ENCODE measurements at regions not wholly inside any gene's neighbourhood (a gene's known extent, or its start where the extent isn't known, plus 50 kb on each side); places are given as distances from the start of the nearest gene placed in this dataset.

GRCh38 chr18:41231681-41232080 is 723.4 kb upstream of the PIK3C3 start:
- no peak for DNase-seq (ENCODE audit: low read depth)

DNA sequence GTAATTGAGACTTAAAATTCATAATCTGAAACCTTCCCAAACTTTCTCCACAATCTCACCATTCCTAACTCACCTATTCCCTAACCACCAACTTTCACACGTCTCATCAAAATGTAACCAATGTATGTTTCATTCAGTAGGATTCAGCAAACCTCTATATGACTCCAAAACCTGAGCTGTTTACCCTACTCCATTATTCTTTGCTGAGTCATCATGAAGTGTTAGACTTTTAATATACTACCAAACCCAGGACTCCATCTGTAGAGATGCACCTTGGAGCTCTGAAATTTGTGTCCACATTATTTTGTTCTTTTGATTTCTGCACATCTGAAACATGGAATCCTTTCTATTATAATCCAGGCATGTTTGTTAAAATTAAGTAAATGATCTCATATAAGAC is 727.0 kb upstream of the PIK3C3 start:
- no peak for DNase-seq (ENCODE audit: low read depth)

DNA sequence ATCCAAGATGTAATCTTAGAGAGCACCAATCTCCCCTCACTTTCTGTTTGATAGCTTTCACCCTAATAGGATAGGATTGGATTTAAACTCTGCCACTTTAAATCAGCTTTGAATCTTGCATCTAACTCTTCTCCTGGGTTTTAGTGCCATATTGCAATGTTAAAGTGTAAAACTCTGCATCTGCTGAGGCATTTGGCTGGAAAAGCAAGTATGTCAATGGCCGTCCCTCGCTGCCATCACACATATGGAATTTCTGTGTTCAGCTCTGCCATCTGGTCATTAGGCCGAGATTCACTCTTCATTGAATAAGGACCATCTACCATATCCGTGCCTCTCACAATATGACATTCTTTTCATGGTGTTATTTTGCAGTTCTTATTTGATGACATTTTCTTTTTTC is 728.1 kb upstream of the PIK3C3 start:
- DNase-seq (ENCODE audit: low read depth), result no peak

- DNase-seq (ENCODE audit: low read depth), result no peak
Measured at GRCh38 chr18:41226186-41226585, 728.8 kb upstream of the PIK3C3 start.

GRCh38 chr18:41216341-41217003 is 738.6 kb upstream of the PIK3C3 start:
- no peak for DNase-seq (ENCODE audit: low read depth)

DNA sequence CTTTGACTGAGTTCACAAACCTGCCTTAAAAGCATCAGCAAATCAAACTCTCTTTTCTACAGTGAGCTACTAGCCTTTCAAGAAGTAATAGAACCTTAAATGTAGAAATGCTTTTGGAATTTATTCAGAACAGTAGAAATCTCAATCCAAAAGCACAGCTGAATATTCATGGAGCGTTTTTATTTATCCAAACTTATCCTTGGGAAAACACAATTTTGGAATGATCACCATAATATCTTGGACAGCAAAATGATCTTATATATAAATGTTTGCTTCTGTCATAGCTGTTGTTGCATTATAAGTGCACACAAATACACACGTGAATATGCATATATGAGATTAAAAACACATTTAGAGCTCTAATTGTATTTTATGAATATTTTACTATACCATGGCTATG is 747.3 kb upstream of the PIK3C3 start:
- DNase-seq (ENCODE audit: low read depth), result no peak

GRCh38 chr18:41206341-41206830 is 748.6 kb upstream of the PIK3C3 start:
- no peak for DNase-seq (ENCODE audit: low read depth)

- DNase-seq (ENCODE audit: low read depth), result no peak
Measured at GRCh38 chr18:41199212-41199611, 755.8 kb upstream of the PIK3C3 start.

DNA sequence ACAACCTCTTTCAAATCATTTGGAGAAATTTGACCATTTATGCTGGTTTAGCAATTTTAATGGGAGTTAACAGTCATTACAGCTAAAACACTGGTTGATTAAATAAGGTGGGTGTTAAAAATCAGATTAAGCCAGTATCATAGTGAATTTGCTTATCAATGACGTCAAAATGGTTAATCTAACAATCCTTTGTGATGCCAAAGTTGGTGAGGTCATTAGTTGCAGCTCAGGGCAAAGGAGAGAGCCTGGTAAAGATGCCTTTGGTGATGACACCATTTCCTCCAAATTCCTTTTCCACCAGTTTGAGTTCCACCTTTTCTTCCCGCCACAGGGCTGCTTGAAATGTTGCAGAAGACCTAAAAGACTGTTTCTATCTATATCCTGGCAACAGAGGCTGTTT is 757.1 kb upstream of the PIK3C3 start:
- no peak for DNase-seq (ENCODE audit: low read depth)

GRCh38 chr18:41170346-41170745 is 784.7 kb upstream of the PIK3C3 start:
- no peak for DNase-seq (ENCODE audit: low read depth)

GRCh38 chr18:41165625-41166024 is 789.4 kb upstream of the PIK3C3 start:
- DNase-seq (ENCODE audit: low read depth), result no peak

DNA sequence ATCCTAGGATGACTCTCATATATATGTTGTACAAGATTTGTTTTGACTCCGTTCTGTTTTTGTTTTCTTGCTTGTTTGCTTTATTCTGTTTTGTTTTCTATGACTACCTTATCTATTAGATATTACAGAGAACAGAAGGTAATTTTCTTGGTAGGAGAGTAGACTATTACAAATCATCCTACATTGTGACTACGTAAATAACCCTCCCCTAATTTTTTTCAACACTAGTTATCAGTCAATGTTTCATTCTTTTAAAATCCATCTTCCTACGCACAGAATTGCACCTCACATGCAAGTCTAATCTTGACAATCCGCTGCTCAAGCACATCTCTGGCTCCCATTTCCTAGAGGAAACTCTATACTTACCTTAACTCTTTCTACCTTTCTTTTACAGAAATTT is 792.3 kb upstream of the PIK3C3 start:
- DNase-seq (ENCODE audit: low read depth), result no peak

DNA sequence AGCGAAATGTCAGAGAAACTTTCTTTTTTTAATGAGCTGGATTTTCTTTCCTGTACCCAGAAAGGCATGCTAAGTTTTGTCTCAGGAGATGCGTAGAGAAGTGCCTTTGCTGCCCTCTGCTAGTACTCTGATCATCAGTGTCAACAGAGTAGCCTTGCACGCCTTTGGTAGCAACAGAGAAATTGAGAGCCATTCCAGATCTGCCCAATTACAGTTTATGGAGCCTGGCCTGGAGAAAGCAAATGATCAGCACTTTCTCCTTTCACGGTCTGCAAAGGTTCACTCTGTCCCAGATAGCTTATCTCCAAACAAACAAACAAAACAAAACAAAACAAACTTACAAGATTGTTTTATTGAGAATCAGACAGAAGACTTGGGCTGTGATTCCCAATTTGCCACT is 792.8 kb upstream of the PIK3C3 start:
- DNase-seq (ENCODE audit: low read depth), result no peak

DNA sequence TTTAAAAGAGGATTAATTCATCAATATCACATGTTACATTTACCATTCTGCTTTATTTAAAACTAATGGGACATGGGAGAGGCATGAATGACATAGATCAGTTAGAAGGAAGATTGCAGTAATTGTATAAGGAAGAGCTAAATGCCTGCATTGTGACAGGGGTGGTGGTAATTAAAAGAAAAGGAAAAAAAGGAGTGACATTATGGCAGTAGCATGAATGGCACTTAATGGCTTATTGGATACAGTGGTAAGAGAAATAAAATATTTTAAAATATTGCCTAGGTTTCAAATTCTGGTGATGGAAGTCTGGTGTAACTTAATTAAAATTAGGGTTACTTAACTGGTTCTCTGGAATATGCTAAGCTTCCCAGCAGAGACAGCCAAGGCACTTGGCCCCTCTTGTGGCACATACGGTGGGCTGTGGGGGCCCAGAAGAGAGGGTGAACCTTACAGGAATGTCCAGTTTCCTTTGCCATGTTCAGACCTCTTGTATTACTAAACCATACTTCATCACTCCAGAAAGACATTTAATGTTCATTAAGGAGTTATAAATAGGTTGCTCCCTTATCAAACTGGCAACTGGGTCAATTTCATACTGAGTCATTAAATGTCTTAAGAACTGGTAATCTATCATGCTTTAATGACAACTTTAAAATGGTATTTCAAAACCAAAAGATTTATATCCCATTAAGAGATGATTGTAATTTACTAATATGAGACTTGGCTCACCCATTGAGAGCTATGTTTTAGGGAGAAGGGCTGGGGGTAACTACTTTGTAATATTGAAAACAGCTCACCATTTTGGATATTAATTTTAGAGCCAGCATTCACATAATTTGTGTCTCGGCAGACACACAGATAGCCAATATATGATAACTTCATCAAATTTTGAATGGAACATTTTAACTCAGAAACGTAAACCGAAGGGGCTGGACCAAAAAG is 798.9 kb upstream of the PIK3C3 start:
- DNase-seq (ENCODE audit: low read depth), result no peak

DNA sequence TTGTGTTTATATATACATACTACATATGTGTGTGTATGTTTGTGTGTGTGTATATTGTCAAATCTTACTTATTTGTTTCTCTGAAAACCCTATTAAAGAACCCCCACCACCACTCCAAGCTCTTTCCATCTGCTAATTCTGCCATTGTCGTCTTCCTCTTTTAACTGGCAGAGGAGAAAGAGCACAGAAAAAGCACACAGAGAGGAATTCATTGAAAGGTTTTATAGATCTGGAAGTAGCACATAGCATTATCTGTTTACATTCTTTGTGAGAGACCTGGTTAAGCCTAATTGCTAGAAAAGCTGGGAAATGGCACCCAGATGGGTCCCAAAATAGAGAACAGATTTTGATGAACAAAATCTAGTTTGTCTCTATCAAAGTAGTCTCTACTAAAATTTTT is 800.0 kb upstream of the PIK3C3 start:
- no peak for DNase-seq (ENCODE audit: low read depth)

GRCh38 chr18:41153871-41154270 is 801.2 kb upstream of the PIK3C3 start:
- DNase-seq (ENCODE audit: low read depth), result no peak

DNA sequence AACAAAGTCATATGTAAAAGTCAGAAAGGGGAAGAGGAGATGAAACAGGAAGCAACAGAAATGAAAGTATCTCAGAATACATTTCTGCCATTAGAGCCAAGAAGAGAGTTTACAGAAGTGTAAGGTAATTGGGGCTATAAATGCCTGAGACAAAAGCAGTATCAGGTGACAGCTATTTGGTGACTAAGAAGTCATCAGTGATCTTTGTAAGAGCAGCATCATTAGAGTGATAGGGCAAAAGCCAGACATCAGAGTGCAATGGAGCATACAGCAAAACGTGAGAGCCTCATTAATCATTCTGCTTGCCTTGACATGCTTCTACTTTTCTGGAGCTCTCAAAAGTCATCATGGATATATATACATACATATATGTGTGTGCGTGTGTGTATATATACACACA is 804.7 kb upstream of the PIK3C3 start:
- no peak for DNase-seq (ENCODE audit: low read depth)

DNA sequence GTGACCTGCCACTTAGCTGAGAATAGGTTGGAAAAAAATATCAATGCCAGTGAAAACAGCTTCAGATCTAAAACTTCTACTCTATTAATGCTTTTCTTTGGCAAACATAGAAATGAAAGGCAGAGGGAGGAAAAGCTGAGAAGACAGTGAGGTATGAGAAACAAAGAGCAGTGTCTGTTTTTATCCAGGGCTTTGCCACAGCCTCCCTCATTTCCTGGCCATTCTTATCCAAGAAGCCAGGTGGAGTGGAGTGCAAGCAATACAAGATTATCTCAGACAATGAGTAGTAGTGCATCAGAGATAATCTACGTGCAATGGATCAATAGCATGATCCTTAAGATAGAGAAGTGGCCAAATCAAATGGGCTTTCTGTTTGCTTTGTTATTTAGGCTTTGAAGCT is 808.7 kb upstream of the PIK3C3 start:
- no peak for DNase-seq (ENCODE audit: low read depth)

DNA sequence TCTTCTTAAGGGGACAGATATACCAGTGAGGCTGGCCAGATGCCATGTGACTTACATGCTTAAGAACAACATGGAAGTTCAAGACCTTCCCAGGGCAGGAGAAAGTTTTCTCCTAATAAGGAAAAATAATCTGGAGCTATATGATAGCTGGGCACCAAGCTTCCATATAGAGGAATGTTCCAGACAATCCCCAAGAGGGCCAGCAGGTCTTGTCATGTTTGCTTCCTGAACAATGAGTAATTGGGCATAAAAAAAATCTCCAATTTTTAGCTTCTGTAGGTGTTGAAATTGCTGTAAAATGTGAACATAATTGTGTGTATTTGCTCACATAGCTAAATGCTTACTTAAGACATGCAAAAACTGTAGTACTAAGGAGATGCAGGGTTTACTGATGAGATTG is 809.5 kb upstream of the PIK3C3 start:
- no peak for DNase-seq (ENCODE audit: low read depth)

GRCh38 chr18:41144441-41144840 is 810.6 kb upstream of the PIK3C3 start:
- no peak for DNase-seq (ENCODE audit: low read depth)

- DNase-seq (ENCODE audit: low read depth), result no peak
Measured at GRCh38 chr18:41140506-41140905, 814.5 kb upstream of the PIK3C3 start.

- no peak for DNase-seq (ENCODE audit: low read depth)
Measured at GRCh38 chr18:41135146-41135545, 819.9 kb upstream of the PIK3C3 start.

DNA sequence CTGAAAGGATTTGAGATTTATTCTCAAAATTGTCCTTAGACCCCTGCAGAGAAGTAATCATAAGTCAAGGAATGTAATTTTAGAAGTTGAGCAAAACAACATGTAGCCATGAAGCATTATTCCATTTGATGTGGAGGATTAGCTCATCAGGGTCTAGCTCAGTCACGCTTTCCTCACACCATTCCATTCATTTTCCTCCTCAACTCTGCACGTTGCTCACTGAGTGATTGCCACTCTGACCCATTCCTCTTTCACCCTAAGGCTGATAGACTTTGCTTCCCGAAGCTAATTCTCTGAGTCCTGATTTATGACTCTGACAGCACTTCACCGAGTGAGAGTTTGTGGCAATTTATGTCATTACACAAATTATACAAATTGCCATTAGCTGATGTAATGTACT is 820.6 kb upstream of the PIK3C3 start:
- no peak for DNase-seq (ENCODE audit: low read depth)

All from activated T-helper 9 cell treated with anti-CD3 and anti-CD28 coated beads, Interleukin-2, amount 50 U/mL, for 16 hours (primary cell).